DMS114 treated with DMSO at 0.1 percent for 48 hours (cell line): ENCODE measurements at regions not wholly inside any gene's neighbourhood (a gene's known extent, or its start where the extent isn't known, plus 50 kb on each side); places are given as distances from the start of the nearest gene placed in this dataset.
"Not testable (repeated sequence)": the region's sequence is repeated elsewhere in the genome, so short reads cannot be mapped to it uniquely, and the experiment has no call there.

Experiments used
- DNase-seq: peaks from one replicate; lab custom pipeline; 2025; ENCODE audit not compliant: unreplicated experiment; lab: John Stamatoyannopoulos, UW

DNA sequence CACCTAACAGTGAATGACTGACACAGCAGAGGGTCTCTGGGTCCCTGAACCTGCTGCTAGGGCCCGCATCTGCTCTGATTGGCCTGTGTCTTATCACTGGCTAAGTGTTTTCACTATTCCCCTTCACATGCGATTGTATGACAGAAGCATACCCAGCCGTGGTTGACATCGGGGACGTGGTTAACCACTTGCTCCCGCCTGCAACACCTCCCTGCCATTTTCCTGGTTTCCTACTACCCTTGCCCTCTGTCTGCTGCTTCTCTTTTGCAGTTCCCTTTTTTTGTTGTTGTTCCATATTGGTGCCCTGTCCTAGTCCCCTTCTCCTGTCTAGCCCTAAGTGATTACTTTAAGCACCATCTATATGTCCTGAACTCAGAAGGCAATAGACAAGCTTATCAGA, 177.0 kb downstream of the RGS9 start:
- DNase-seq = no peak

DNA sequence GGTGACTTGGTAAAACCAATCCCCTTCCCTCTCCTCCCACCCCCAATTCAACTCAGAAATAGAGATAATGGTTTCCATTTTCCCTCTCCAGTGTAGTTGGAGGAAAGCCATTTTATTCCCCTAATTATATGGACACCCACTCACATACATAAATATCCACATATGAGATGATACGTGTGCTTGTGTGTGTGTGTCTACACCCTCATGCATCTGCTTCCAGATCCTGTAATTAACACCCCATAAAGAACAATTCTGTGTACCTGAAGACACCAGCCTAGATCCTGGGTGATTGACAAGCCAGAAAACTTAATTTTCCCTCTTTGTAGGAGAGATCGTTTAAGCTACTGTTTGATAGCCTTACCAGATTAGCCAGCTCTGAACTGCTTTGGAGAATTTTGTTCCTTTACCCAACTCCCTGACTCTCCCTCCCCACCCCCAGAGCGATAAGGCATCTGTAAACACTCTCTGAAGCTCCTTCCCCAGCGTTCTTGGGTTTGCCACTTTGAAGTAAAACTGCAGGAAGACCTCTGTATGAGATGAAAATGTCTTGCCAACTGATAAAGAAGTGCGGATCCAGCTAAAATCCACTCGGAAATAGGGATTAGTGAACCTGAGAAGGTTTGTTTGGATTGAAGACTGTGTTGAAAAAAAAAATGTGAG, 175.7 kb downstream of the RGS9 start:
- DNase-seq = no peak

DNA sequence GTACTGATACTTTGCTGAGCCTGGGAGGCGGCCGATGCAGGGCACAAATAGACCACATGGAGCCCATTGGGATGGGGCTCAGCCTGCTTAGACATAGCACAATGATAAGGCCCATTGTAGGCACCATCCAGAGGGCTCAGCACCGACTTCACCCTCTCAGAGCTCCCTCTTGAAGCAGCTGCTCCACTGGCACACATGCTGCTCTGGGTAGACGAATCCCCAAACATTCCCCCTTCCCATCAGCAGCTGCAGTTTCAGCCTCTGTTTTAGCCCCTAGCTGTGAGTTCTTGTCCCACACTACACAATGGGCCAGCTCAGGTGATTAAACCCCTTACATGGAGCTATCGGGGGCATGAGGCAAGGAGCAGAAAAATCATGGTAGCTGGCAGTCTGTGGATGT, 174.1 kb downstream of the RGS9 start:
- no peak for DNase-seq

DNA sequence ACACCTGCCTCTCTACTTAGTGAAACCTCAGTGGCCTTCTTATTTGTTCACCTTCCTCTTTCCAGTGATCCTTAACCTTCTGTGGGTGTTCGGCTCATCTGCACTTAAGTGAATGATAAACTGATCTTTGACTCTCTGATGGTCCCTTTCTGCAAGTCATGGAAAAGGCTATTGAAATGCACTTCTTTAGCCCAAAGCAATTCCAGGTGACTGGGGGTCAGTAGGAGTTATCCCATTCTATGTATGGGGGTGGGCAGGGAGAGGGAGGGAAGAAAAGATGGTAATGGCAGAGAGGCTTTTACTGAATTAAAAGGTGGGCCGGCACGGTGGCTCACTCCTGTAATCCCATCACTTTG, 170.8 kb downstream of the RGS9 start:
- no peak for DNase-seq

DNA sequence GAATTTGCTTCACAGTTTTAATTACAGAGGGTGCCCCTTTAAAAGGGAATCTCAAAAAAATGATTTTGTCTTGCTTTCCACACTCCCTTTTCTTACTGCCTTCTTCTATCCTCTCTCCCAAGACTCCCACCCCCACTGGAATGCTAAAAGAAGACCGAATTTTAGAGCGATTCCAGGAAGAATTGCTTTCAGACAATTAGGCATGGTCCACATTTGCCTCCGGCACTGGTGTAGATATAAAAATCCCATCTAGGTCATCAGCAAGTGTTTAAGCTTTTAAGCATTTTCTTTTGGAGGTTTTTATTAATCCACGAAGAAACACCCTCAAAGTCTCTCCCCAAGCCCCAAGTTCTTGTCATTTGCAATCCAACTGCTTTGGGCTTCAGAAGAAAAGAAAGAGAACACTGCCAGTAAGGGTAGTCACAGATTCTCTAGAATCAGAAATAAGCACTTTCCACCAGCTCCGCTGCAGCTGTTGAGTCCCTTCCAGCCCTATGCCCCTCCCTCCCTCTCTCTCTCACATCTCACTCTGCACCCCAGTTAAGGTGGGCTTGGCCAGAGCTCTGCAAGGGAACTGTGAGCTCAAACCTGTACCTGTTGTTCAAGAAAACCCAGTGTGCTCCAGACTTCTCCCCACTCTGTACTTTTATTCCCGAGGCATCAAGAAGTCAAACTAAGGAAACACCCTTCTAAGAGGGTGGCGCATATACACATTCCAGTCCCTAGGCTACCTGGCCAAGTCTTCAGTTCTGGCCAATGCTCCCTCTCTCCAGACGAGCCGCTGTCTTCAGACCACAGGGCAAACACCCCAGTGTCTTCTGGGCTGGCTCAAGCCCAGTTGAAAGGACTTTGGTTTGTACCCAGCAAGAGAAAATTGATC, 170.2 kb downstream of the RGS9 start:
- DNase-seq = no peak

DNA sequence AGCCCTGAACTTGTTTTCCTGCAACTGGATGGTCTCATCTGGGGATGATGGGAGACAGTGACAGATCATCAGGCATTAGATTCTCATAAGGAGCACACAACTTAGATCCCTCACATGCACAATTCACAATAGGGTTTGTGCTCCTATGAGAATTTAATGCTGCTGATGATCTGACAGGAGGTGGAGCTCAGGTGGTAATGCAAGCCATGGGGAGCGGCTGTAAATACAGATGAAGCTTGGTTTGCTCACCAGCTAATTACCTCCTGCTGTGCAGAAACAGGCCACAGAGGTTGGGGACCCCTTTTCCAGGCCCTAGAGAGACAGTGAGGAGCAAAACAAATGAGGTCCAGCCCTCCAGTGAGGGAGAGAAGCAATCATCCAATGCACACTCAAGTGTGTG, 168.6 kb downstream of the RGS9 start:
- no peak for DNase-seq

DNA sequence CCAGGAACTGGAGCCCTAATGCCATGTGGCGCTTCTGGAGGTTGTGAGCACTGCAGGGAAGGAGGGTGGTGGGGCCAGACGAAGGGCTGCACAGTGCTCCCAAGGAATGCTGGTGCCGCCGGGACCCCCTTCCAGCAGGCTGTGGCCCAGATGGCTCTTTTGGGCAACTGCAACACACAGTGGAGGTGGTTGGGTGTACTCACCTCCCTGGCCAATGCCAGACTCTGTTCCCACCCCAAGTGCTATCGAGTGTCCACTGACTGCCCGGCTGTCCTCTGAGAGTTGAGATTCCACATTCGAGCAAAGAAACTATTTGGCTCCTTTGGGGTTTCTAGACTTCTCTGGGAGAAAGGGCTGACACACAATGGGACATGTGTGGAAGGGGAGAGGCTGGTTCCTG, 167.9 kb downstream of the RGS9 start:
- no peak for DNase-seq

DNA sequence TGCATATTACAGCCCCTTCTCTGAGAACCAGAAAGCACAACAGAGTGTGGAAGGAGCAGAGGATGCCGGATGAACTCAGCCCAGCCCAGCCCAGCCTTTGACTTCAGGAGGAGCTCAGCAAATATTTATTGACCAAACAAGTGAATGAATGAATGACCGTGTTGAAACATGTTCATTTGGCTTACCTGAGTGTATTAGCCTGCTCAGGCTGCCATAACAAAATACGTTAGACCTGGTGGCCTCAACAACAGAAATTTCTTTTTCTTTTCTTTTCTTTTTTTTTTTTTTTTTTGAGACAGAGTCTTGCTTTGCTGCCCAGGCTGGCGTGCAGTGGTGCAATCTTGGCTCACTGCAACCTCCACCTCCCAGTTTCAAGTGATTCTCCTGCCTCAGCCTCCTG, 164.7 kb downstream of the RGS9 start:
- not testable (repeated sequence) for DNase-seq

DNA sequence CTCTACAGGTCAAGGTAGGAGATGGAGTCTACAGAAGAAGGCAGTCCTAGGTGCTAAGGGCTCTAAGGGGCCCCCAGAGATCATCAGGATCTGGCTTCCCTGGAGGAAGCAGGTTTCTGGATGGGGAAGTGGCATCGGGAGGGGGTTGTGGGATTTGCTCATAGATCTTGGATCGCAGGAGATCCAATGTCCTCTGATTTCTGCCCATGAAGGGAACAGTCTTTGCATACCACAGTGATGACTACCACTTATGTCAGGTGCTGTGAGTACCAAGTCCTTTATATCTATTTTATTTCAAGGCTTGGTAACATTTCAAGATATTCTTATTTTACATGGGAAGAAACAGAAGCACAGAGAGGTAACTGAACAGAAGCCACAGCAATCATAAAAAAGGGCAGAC, 164.0 kb downstream of the RGS9 start:
- no peak for DNase-seq

DNA sequence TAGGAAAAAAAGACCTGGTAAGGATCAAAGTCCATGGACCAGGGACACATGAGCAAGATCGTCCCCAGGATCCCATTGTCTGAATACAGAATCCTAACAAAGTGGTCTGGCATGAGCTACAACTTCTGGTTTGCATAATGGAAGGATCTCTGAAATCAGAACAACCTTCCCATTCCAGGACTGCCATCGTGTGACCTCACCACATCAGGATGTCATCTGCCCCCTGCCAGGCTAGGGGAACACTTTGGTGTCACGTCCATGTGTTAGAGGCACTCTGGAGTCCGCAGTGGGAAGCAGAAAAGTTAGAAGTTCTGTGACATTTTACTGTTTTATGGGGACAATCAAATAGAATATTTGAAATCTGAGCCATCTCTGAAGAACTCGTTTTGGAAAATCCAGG, 160.7 kb downstream of the RGS9 start:
- DNase-seq = no peak

DNA sequence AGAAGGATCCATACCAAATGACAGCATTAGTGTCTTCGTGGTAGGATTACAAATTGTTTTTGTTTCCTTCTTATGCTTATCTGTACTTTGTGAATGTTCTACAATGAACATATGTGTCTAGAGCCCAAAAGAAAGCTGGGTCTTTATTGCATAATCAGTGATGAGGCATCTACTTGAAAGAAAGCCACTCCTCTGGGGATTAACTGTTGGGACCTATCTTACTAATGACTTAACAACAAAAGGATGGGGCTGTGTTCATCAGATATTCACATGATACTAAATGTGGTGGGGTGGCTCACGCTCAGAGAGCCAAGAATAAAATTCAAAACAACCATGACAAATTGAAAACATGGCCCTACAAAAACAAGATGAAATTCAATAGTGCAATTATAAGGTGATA, 160.2 kb downstream of the RGS9 start:
- DNase-seq = no peak

DNA sequence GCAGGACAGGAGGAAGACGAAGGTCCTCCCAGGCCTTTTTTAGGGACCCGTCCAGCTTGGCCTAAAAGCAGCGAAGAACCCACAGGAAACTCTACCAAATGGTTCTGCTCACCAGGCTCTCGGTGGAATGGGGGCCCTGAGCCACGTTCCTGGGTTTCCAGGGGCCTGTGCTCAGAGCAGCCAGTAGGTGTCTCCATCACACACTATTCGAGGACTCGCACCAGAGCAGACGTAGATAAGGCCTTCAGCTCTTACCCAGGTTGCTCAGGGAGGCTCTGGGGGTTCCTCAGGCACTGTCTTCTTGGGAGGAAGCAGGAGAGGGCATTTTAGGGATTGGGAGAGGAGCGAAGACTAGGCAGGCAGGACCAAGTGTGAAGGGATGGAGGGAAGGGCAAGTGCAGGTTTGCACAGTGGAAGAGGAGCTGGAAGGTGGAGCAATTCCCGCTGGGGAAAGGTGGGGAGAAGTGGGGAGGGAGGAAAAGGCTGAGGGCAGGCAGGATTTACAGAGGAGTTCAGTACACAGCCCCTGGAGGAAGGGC, 157.1 kb downstream of the RGS9 start:
- DNase-seq = peak; percentile 47

DNA sequence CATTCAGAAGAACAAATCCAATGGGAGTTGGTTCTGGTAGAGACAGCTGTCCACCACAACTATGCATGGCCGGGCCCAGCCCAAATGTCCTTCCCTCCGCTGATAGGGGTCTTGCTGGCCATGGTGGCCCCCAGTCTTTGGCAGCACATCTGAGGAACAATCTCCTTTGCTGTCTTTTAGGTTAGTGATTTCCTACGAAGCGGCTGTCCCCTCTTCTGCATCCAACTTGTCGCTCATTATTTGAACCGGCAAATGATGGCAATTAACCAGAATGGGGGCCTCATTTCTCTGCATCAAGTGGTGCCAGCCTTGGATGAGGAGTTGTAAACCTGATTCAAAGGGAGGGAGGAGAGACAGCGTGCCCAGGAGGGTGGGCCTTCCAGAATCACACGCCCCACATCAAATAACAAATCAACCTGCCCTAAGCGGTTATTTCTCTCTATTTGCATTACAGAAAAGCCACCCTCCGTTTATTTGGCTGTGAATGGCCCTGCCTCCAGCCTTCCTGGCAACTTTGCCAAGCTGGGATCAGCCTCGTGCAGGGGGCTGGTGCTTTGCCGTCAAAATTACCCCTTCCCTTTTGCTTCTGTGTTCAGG, 156.5 kb downstream of the RGS9 start:
- no peak for DNase-seq

DNA sequence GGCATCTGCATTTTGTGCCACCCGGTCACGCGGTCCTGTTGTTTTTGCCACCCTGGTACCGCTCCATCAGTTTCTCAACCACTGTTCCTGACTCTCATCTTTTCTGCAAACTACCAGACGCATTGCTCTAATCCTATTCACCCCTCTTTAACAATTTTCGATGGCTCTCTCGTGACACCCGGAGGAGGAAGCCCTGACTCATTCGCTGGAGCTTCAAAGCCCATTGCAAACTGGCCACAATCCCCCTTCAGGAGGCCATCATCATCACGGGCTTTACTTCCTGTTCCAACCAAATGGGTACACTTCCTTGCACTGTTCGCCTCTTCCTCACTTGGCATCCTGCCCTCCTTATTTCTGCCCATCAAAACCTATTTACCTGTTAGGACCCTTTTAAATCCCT, 155.3 kb downstream of the RGS9 start:
- DNase-seq = no peak

DNA sequence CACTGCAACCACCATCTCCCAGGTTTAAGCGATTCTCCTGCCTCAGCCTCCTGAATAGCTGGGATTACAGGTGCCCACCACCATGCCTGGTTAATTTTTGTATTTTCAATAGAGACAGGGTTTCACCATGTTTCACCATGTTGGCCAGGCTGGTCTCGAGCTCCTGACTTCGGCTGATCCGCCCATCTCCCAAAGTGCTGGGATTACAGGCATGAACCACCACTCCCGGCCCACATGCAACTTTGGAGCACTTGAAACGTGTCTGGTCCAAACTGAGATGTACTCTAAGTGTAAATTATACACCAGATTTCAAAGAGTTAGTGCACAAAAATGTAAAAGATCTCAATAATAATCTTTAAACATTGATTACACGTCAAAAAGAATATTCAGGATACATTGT, 154.1 kb downstream of the RGS9 start:
- DNase-seq = not testable (repeated sequence)

DNA sequence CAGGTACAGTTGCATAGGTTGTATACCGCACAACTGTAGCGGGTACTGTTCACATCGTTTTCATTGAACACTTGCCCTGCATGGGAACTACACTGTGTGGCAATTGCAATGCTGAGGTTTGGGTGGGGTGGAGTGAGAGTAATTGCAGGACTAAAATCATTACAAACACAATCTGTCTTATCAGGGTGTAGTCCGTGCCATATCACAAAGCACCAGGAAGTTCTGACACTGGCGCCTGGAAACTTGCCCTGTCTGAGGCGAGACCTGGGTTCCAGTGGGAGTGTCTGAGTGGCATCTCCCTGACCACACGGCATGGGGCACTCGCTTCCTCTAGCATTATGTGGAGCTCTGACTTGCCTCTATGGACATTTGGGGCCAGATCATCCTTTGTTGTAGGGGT, 153.4 kb downstream of the RGS9 start:
- no peak for DNase-seq

DNA sequence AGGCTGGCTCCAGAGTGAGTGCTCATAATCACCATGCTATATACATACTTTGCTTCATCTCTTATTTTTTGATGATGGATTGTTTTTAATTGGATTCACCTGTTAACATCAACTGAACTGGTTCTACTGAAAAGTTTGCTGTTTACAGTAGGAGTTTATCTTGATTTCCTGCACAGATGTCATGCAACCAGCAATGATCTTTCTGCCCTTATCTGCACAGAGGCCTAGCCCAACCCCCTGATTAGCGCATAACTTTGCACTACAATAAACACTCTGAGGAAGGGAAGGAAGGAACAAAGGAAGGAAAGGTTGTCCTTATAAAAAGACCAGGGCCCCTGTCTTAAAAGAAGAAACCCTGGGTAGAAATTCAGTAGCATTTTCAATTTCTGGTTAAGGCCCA, 152.9 kb downstream of the RGS9 start:
- DNase-seq = no peak

DNA sequence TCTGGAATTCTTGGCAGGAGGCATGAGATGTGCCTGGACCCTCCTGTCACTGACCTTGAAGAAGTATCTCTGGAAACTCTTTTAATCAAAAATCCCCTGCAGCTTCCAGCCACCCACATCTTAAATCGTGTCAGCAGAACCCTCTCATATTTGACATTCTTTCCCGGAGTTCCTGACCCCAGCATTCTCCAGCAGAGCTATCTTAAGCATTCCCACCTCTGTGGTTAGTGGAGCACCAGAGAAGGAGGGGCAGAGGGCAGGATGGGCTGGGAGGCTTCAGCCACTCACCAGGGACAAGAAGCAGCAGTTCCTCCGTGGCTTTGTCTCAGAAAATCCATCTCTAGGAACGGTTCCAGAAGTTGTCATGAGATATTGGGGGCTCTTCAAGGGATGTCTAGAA, 149.9 kb downstream of the RGS9 start:
- no peak for DNase-seq

DNA sequence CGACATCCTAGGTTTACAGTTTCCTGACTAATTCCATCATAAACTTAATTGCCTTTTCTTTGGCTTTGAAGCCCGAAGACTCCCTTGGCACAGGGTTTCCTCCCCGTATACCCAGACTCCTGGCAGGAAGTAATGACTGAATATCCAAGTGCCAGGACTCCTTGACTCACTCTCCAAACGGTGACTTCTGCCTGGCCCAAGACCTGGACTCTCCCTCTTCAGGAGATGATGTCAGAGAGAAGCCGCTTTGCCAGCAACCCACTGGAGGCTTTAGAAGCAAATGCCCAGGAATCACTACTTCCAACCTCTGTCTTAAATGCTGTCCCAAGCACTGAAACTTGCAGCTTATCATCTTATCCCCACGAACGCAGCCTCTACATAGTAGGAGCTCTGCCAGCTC, 146.5 kb downstream of the RGS9 start:
- DNase-seq = no peak

DNA sequence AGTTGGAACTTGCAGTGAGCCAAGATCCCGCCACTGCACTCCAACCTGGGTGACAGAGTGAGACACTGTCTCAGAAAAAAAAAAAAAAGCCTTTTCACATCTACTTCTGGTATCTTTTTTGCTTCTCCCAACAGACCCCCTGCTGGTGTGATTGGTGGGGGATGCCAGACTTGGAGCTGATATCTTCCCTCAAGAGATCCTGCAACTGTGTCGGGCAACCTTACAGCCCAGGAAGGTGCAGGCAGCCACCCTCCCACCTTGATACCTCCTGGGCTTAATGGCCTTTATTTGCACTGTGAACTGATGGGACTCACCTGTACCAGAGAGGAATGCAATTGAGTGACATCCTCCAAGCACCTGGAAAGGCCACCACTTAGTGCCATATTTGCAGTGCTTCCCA, 142.3 kb downstream of the RGS9 start:
- DNase-seq = no peak

DNA sequence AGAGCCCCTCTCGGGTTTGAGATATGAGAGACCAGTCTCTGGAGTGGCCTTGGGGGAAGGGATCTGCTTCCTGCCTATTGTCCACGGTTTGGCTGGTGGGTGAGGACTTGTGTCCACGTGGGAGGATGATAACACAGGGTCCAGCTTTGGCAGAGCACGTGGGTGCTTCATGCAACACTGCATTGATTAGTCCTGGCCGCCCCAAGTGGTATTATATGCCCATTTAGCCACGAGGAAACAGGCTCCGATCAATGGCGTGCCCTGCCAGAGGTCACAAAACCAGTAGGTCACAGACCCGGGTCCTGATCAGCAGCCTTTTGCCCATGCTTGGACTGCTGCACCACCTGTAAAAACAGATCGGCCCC, 141.6 kb downstream of the RGS9 start:
- DNase-seq = no peak
